Muscle of back (tissue), 3 donors: ENCODE measurements at regions not wholly inside any gene's neighbourhood (a gene's known extent, or its start where the extent isn't known, plus 50 kb on each side); places are given as distances from the start of the nearest gene placed in this dataset.
"Not testable (repeated sequence)": the region's sequence is repeated elsewhere in the genome, so short reads cannot be mapped to it uniquely, and the experiment has no call there.

Experiments
- DNase-seq, 3 donors: peaks; one replicate each; pipeline versions ENCODE4 v3.0.0 to v3.0.0-alpha.2; 2013

- no peak for DNase-seq
Observed at GRCh38 chr22:25395468-25395867, 169.0 kb upstream of the GRK3 start.

GRCh38 chr22:25395915-25396314 lies 168.6 kb upstream of the GRK3 start:
- no peak for DNase-seq

- no peak for DNase-seq
Observed at GRCh38 chr22:25396615-25397200, 167.8 kb upstream of the GRK3 start.

- DNase-seq, result no peak
Observed at GRCh38 chr22:25397616-25398015, 166.9 kb upstream of the GRK3 start.

GRCh38 chr22:25398591-25399062 lies 165.8 kb upstream of the GRK3 start:
- DNase-seq, result not testable (repeated sequence)

- no peak for DNase-seq
Observed at GRCh38 chr22:25399649-25400151, 164.8 kb upstream of the GRK3 start.

GRCh38 chr22:25402160-25402500 lies 162.3 kb upstream of the GRK3 start:
- DNase-seq, result no peak

GRCh38 chr22:25402501-25403283 lies 161.8 kb upstream of the GRK3 start:
- DNase-seq, result peak in 2 of 3 donors; percentile 50 to 62

GRCh38 chr22:25403284-25403810 lies 161.1 kb upstream of the GRK3 start:
- peak in 2 of 3 donors; percentile 24 to 77 for DNase-seq

- DNase-seq, result peak in 2 of 3 donors; percentile 34 to 73
Observed at GRCh38 chr22:25403811-25404471, 160.5 kb upstream of the GRK3 start.

- DNase-seq, result peak in 2 of 3 donors; percentile 16 to 57
Observed at GRCh38 chr22:25404556-25404927, 159.9 kb upstream of the GRK3 start.

- DNase-seq, result peak; percentile 60 to 88 (median 80)
Observed at GRCh38 chr22:25404928-25405816, 159.3 kb upstream of the GRK3 start.

GRCh38 chr22:25405841-25406509 lies 158.5 kb upstream of the GRK3 start:
- DNase-seq, result no peak

GRCh38 chr22:25406510-25407210 lies 157.8 kb upstream of the GRK3 start:
- peak in 2 of 3 donors; percentile 17 to 52 for DNase-seq

- no peak for DNase-seq
Observed at GRCh38 chr22:25407226-25407858, 157.1 kb upstream of the GRK3 start.

- DNase-seq, result no peak
Observed at GRCh38 chr22:25407859-25408229, 156.6 kb upstream of the GRK3 start.

GRCh38 chr22:25409240-25409639 lies 155.2 kb upstream of the GRK3 start:
- DNase-seq, result no peak

- no peak for DNase-seq
Observed at GRCh38 chr22:25410849-25411248, 153.6 kb upstream of the GRK3 start.

GRCh38 chr22:25413620-25414019 lies 150.9 kb upstream of the GRK3 start:
- DNase-seq, result no peak

GRCh38 chr22:25415731-25416130 lies 148.7 kb upstream of the GRK3 start:
- DNase-seq, result not testable (repeated sequence)
